Natural killer cell (primary cell): ENCODE measurements at regions not wholly inside any gene's neighbourhood (a gene's known extent, or its start where the extent isn't known, plus 50 kb on each side); places are given as distances from the start of the nearest gene placed in this dataset.

ENCODE experiments used
- ATAC-seq, 3 donors: fragments of 150-1000 bp in 2 of 3; fragments of 200-7000 bp in 1 of 3; cut with Tn5 transposase; 1 replicate in 1 of 3; 2 replicates in 2 of 3; pipeline ENCODE4 v1.10.0; 2021; ENCODE audit warnings: mild to moderate bottlenecking in 2 of 3, moderate library complexity in 2 of 3
- DNase-seq, 2 donors: peaks; one replicate each; pipeline versions ENCODE4 v3.0.0 to v3.0.0-alpha.2; 2013 to 2021; ENCODE audit warnings: mixed read lengths in 1 of 2
- H3K27ac ChIP-seq: one replicate; pipeline ENCODE4 v1.5.1; 2013; ENCODE audit warnings: mild to moderate bottlenecking, low read length
- H3K27me3 ChIP-seq: one replicate; pipeline ENCODE4 v1.6.1; 2013; ENCODE audit warnings: low read length; ENCODE audit not compliant: control insufficient read depth, insufficient read depth
- H3K36me3 ChIP-seq: one replicate; pipeline ENCODE4 v1.6.1; 2013; ENCODE audit warnings: low read length; ENCODE audit not compliant: control insufficient read depth, insufficient read depth
- H3K4me1 ChIP-seq: one replicate; pipeline ENCODE4 v1.6.1; 2013; ENCODE audit warnings: low read length; ENCODE audit not compliant: control insufficient read depth, insufficient read depth
- H3K4me3 ChIP-seq: one replicate; pipeline ENCODE4 v1.5.1; 2013; ENCODE audit warnings: low read length
- H3K9me3 ChIP-seq: one replicate; pipeline ENCODE4 v1.6.1; 2013; ENCODE audit warnings: low read length; ENCODE audit not compliant: control insufficient read depth, insufficient read depth
- H3K27ac Mint-ChIP-seq, 2 donors: one replicate each; pipeline ENCODE4 v1.8.0; 2022; ENCODE audit warnings: mild to moderate bottlenecking in 2 of 2, mixed read lengths in 2 of 2, moderate library complexity in 1 of 2
- H3K27me3 Mint-ChIP-seq, 2 donors: one replicate each; pipeline ENCODE4 v1.8.0; 2022; ENCODE audit warnings: low read depth in 2 of 2, mixed read lengths in 2 of 2
- H3K36me3 Mint-ChIP-seq: one replicate; pipeline ENCODE4 v1.8.0; 2022; ENCODE audit warnings: mixed read lengths
- H3K4me1 Mint-ChIP-seq, 2 donors: one replicate each; pipeline ENCODE4 v1.8.0; 2022; ENCODE audit warnings: mixed read lengths in 2 of 2
- H3K4me3 Mint-ChIP-seq: one replicate; pipeline ENCODE4 v1.8.0; 2022; ENCODE audit warnings: mild to moderate bottlenecking, moderate library complexity, mixed read lengths
- H3K9me3 Mint-ChIP-seq, 2 donors: one replicate each; pipeline ENCODE4 v1.8.0; 2022; ENCODE audit warnings: mixed read lengths in 2 of 2
- CTCF ChIP-seq: fragments of 200-600 bp; IDR thresholded peaks from one replicate; pipeline ENCODE4 v1.8.0; 2022; ENCODE audit warnings: antibody characterized with exemption
- WGBS: methylation state at CpG from one replicate; pipeline ENCODE4 v1.1.7; 2013; ENCODE audit warnings: missing lambda C conversion rate; ENCODE audit not compliant: insufficient coverage; 5-methylcytosine and 5-hydroxymethylcytosine counted together
- intact Hi-C: fragments of 100-400 bp; cut with micrococcal nuclease; formaldehyde crosslinking; loops from one replicate; pipeline ENCODE4 v1.14.2; 2022

GRCh38 chr12:90004319-90005074 lies 295.9 kb upstream of the ATP2B1 start:
- no peak for ATAC-seq
- TF ChIP-seq CTCF = no peak
- 75% methylated on average over 5 of the region's 5 CpGs for WGBS
- Mint-ChIP-seq H3K4me1 (no peaks in the 10 kb centered on the region), H3K27ac (no peak overlapping the region), H3K36me3 (no peaks in the 10 kb centered on the region), H3K9me3 (no peaks in the 10 kb centered on the region), H3K27me3 (peaks cover 4 to 7% of the 10 kb centered on the region in 2 donors), H3K4me3 (no peak overlapping the region)
- intact Hi-C loops = no loop called here
- Histone ChIP-seq H3K4me1 (no peaks in the 10 kb centered on the region), H3K4me3 (no peak overlapping the region), H3K36me3 (no peaks in the 10 kb centered on the region), H3K27me3 (no peaks in the 10 kb centered on the region), H3K27ac (no peak overlapping the region), H3K9me3 (no peaks in the 10 kb centered on the region)
- no peak for DNase-seq

- Histone ChIP-seq H3K9me3 (no peaks in the 10 kb centered on the region), H3K4me3 (no peak overlapping the region), H3K27me3 (no peaks in the 10 kb centered on the region), H3K36me3 (no peaks in the 10 kb centered on the region), H3K4me1 (no peaks in the 10 kb centered on the region), H3K27ac (no peak overlapping the region)
- Mint-ChIP-seq H3K4me1 (no peaks in the 10 kb centered on the region), H3K4me3 (no peak overlapping the region), H3K27ac (no peak overlapping the region), H3K9me3 (no peaks in the 10 kb centered on the region), H3K27me3 (peaks cover 4 to 7% of the 10 kb centered on the region in 2 donors), H3K36me3 (no peaks in the 10 kb centered on the region)
- intact Hi-C loops = no loop called here
- DNase-seq (no peak), ATAC-seq (no peak)
- no CpG with 5 or more reads among the region's 1 CpG for WGBS
- no peak for TF ChIP-seq CTCF
Measured at GRCh38 chr12:90003688-90004087, 295.1 kb upstream of the ATP2B1 start.

- no peaks in the 10 kb centered on the region for H3K4me1 ChIP-seq
- TF ChIP-seq CTCF = no peak
- no peaks in the 10 kb centered on the region for H3K9me3 ChIP-seq
- Mint-ChIP-seq H3K9me3 (no peaks in the 10 kb centered on the region), H3K27ac (no peak overlapping the region), H3K4me3 (no peak overlapping the region), H3K4me1 (no peaks in the 10 kb centered on the region), H3K27me3 (peaks cover 4 to 7% of the 10 kb centered on the region in 2 donors), H3K36me3 (no peaks in the 10 kb centered on the region)
- H3K27ac ChIP-seq = no peak overlapping the region
- no peaks in the 10 kb centered on the region for H3K27me3 ChIP-seq
- intact Hi-C loops = no loop called here
- no peak for ATAC-seq
- no peak overlapping the region for H3K4me3 ChIP-seq
- H3K36me3 ChIP-seq = no peaks in the 10 kb centered on the region
- DNase-seq = no peak
- WGBS = 100% methylated on average over 1 of the region's 3 CpGs
Measured at GRCh38 chr12:90000721-90001120, 292.1 kb upstream of the ATP2B1 start.
